PC-9 (cell line): ENCODE measurements at regions not wholly inside any gene's neighbourhood (a gene's known extent, or its start where the extent isn't known, plus 50 kb on each side); places are given as distances from the start of the nearest gene placed in this dataset.

Experiments used
- BruUV-seq: library from RNA; stranded (reverse); fragments of 400-500 nt; replicated peaks from 2 replicates; lab custom pipeline; 2021; lab: Mats Ljungman, UMichigan
- CTCF ChIA-PET: fragments of 300-600 bp; sonication (Branson Sonifier 250); formaldehyde crosslinking; loops from one replicate; lab custom pipeline; 2022; ENCODE audit warnings: antibody characterized with exemption; lab: Charles Lee
- POLR2A ChIA-PET: fragments of 300-600 bp; sonication (Branson Sonifier 250); formaldehyde crosslinking; loops from one replicate; lab custom pipeline; 2022; ENCODE audit warnings: antibody characterized with exemption; ENCODE audit not compliant: unreplicated experiment; lab: Charles Lee
- DNase-seq, 2 experiments: peaks; one replicate each; pipeline versions ENCODE4 v3.0.0 to v3.0.0-alpha.2; 2015 to 2022; ENCODE audit warnings: mixed read lengths in 1 of 2
- H2AFZ ChIP-seq: fragments of 200-600 bp; sonication (generic); 2 replicates; pipeline ENCODE4 v1.8.1; 2017; ENCODE audit warnings: antibody characterized with exemption
- H3F3A ChIP-seq: fragments of 200-600 bp; sonication (generic); 2 replicates; pipeline ENCODE4 v1.8.1; 2017; ENCODE audit warnings: antibody characterized with exemption, mild to moderate bottlenecking, low read depth; ENCODE audit not compliant: insufficient read depth
- H3K27ac ChIP-seq: fragments of 200-600 bp; sonication (generic); 2 replicates; pipeline ENCODE4 v1.6.1; 2016; ENCODE audit warnings: mixed run types
- H3K27me3 ChIP-seq: fragments of 200-600 bp; sonication (generic); 2 replicates; pipeline ENCODE4 v1.6.1; 2016; ENCODE audit warnings: low read depth, mixed run types; ENCODE audit not compliant: insufficient read depth
- H3K36me3 ChIP-seq: fragments of 200-600 bp; sonication (generic); 2 replicates; pipeline ENCODE4 v1.6.1; 2016; ENCODE audit warnings: low read depth, mixed run types
- H3K4me1 ChIP-seq: fragments of 200-600 bp; sonication (generic); replicated peaks from 2 replicates; pipeline ENCODE4 v1.6.1; 2016; ENCODE audit warnings: mixed run types; ENCODE audit not compliant: insufficient read depth
- H3K4me2 ChIP-seq: fragments of 200-600 bp; sonication (generic); 2 replicates; pipeline ENCODE4 v1.6.1; 2017; ENCODE audit warnings: mixed run types
- H3K4me3 ChIP-seq: fragments of 200-600 bp; sonication (generic); 2 replicates; pipeline ENCODE4 v1.6.1; 2016; ENCODE audit warnings: mixed run types
- H3K79me2 ChIP-seq: fragments of 200-600 bp; sonication (generic); 2 replicates; pipeline ENCODE4 v1.6.1; 2017; ENCODE audit warnings: low read depth, mixed run types
- H3K9me2 ChIP-seq: fragments of 200-600 bp; sonication (generic); 2 replicates; pipeline ENCODE4 v1.8.1; 2017; ENCODE audit warnings: mild to moderate bottlenecking; ENCODE audit not compliant: insufficient read depth
- H3K9me3 ChIP-seq: fragments of 200-600 bp; sonication (generic); 2 replicates; pipeline ENCODE4 v1.8.1; 2016; ENCODE audit warnings: low read depth; ENCODE audit not compliant: insufficient read depth
- H4K20me1 ChIP-seq: fragments of 200-600 bp; sonication (generic); 2 replicates; pipeline ENCODE4 v1.8.1; 2017; ENCODE audit not compliant: insufficient read depth
- CTCF ChIP-seq: fragments of 200-600 bp; sonication (generic); conservative IDR thresholded peaks from 2 replicates; pipeline ENCODE4 v1.6.1; 2017; ENCODE audit warnings: mixed run types, antibody characterized with exemption, mild to moderate bottlenecking, moderate library complexity
- EZH2 ChIP-seq: fragments of 200-600 bp; sonication (generic); IDR thresholded peaks from 2 replicates; pipeline ENCODE4 v1.8.0; 2017; ENCODE audit warnings: antibody characterized with exemption, low read depth
- intact Hi-C: fragments of 100-400 bp; cut with micrococcal nuclease; formaldehyde crosslinking; loops from one replicate; pipeline ENCODE4 v1.10.0; 2022; ENCODE audit not compliant: unreplicated experiment

GRCh38 chr7:42580061-42580460, 331.8 kb downstream of the C7orf25 start:
- POLR2A ChIA-PET, result interaction anchor here (0.6 kb wide), 1 partner anchor 213 kb away, joined by 4 read pairs; no protein-coding TSS in a partner anchor
- CTCF ChIA-PET, result no interaction called here

GRCh38 chr7:42575171-42575570, 336.7 kb downstream of the C7orf25 start:
- intact Hi-C loops, result no loop called here
- Histone ChIP-seq H3K36me3 (no peaks in the 10 kb centered on the region), H3K79me2 (no peaks in the 10 kb centered on the region), H3F3A (no peaks in the 10 kb centered on the region), H2AFZ (no peak overlapping the region), H3K27ac (no peak overlapping the region), H3K27me3 (peaks cover 43% of the 10 kb centered on the region; the same call in 1 of the 2 replicates), H4K20me1 (no peaks in the 10 kb centered on the region), H3K4me2 (no peak overlapping the region), H3K4me3 (no peak overlapping the region), H3K9me2 (no peaks in the 10 kb centered on the region), H3K4me1 (no peaks in the 10 kb centered on the region), H3K9me3 (no peaks in the 10 kb centered on the region)
- DNase-seq, result no peak
- POLR2A ChIA-PET, result no interaction called here
- CTCF ChIA-PET, result no interaction called here
- TF ChIP-seq EZH2, result no peak
- TF ChIP-seq CTCF, result no peak
- no TSS peak for BruUV-seq

More at GRCh38 chr7:42580061-42580460, 331.8 kb downstream of the C7orf25 start:
- Histone ChIP-seq H3K4me1 (no peaks in the 10 kb centered on the region), H3K36me3 (no peaks in the 10 kb centered on the region), H3K27ac (no peak overlapping the region), H3K79me2 (no peaks in the 10 kb centered on the region), H4K20me1 (no peaks in the 10 kb centered on the region), H3K9me3 (no peaks in the 10 kb centered on the region), H3K27me3 (peaks cover 17% of the 10 kb centered on the region; the same call in 1 of the 2 replicates), H3K4me2 (no peak overlapping the region), H2AFZ (no peak overlapping the region), H3K9me2 (no peaks in the 10 kb centered on the region), H3F3A (no peaks in the 10 kb centered on the region), H3K4me3 (no peak overlapping the region)
- TF ChIP-seq EZH2, result no peak
- no peak for TF ChIP-seq CTCF
- intact Hi-C loops, result no loop called here
- DNase-seq, result no peak
- no TSS peak for BruUV-seq

GRCh38 chr7:42574685-42575084, 337.2 kb downstream of the C7orf25 start:
- Histone ChIP-seq H3K9me3 (no peaks in the 10 kb centered on the region), H3K27ac (no peak overlapping the region), H3K27me3 (peaks cover 44% of the 10 kb centered on the region; the same call in 1 of the 2 replicates), H3K9me2 (no peaks in the 10 kb centered on the region), H3K4me2 (no peak overlapping the region), H2AFZ (no peak overlapping the region), H3K4me1 (no peaks in the 10 kb centered on the region), H3F3A (no peaks in the 10 kb centered on the region), H3K36me3 (no peaks in the 10 kb centered on the region), H3K79me2 (no peaks in the 10 kb centered on the region), H4K20me1 (no peaks in the 10 kb centered on the region), H3K4me3 (no peak overlapping the region)
- no TSS peak for BruUV-seq
- CTCF ChIA-PET, result no interaction called here
- intact Hi-C loops, result loop anchor here (1.0 kb wide), 1 partner anchor 10 kb away; no protein-coding TSS in a partner anchor
- POLR2A ChIA-PET, result no interaction called here
- DNase-seq, result no peak
- TF ChIP-seq EZH2 (no peak), CTCF (no peak)
